ENCODE measurements at regions not wholly inside any gene's neighbourhood (a gene's known extent, or its start where the extent isn't known, plus 50 kb on each side); places are given as distances from the start of the nearest gene placed in this dataset.

DNA sequence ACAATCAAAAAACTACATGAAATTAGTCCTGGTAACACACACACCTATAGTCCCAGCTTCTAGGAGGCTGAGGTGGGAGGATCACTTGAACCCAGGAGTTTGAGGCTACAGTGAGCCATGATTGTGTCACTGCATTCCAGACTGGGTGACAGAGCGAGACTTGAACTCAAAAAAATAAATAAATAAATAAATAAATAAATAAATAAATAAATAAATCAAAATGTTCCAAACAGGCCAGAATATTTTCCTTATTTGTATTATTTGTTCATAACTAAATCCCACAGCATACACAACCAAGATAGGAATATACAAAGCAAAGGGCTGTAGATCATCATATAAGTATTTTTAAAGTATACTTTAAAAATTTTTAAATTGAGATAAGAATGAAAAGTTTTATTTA, 537.2 kb upstream of the CDH8 start:
- H3K27ac ChIP-seq (ENCODE audit: low read depth, low read length), result no peak overlapping the region
- no peak overlapping the region for H3K4me3 ChIP-seq (ENCODE audit: low read length)
- TF ChIP-seq EZH2phosphoT487 (IDR thresholded peaks at IDR 0.05; ENCODE audit: borderline replicate concordance, low read length), result no peak
- TF ChIP-seq, protein P1, sequence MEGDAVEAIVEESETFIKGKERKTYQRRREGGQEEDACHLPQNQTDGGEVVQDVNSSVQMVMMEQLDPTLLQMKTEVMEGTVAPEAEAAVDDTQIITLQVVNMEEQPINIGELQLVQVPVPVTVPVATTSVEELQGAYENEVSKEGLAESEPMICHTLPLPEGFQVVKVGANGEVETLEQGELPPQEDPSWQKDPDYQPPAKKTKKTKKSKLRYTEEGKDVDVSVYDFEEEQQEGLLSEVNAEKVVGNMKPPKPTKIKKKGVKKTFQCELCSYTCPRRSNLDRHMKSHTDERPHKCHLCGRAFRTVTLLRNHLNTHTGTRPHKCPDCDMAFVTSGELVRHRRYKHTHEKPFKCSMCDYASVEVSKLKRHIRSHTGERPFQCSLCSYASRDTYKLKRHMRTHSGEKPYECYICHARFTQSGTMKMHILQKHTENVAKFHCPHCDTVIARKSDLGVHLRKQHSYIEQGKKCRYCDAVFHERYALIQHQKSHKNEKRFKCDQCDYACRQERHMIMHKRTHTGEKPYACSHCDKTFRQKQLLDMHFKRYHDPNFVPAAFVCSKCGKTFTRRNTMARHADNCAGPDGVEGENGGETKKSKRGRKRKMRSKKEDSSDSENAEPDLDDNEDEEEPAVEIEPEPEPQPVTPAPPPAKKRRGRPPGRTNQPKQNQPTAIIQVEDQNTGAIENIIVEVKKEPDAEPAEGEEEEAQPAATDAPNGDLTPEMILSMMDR (IDR thresholded peaks at IDR 0.05; ENCODE audit: low read depth, low read length, poor library complexity, severe bottlenecking), result no peak
- no peaks in the 10 kb centered on the region for H4K20me1 ChIP-seq (ENCODE audit: control insufficient read depth, insufficient read depth, low read depth, low read length)
- H3K9me3 ChIP-seq (ENCODE audit: control insufficient read depth, insufficient read depth, low read length), result no peaks in the 10 kb centered on the region
- no peaks in the 10 kb centered on the region for H3K9me2 ChIP-seq (replicated peaks; ENCODE audit: control insufficient read depth, low read length)
- no peaks in the 10 kb centered on the region for H3K36me3 ChIP-seq (ENCODE audit: control insufficient read depth, low read length)
- no peaks in the 10 kb centered on the region for H3K79me2 ChIP-seq (ENCODE audit: control insufficient read depth, low read length)
- no peak overlapping the region for H3K4me2 ChIP-seq (ENCODE audit: low read length)
- H3F3A ChIP-seq (ENCODE audit: control insufficient read depth, insufficient read depth), result no peaks in the 10 kb centered on the region
- H3K27me3 ChIP-seq (ENCODE audit: control insufficient read depth, low read length), result no peaks in the 10 kb centered on the region
- H3K4me1 ChIP-seq (ENCODE audit: control insufficient read depth, low read length), result no peaks in the 10 kb centered on the region

DNA sequence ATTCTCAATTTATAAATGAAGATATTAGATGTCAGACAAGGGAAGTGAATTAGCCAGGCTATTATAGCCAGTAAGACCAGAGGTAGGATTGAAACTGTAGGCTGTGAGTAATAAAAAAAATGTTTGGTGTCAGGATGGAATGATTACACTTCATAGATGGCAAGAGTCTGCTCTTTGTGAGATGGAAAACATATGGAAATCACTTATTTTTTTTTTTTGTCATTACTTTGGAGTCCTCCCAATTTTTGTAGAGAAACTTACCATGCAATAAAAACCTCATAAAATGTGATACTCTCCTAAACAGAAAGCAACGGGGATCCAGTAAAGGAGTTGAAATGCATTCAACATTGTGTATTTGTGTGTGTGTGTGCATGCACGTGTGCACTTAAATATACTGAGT, 532.7 kb upstream of the CDH8 start:
- Histone ChIP-seq H3K4me2 (ENCODE audit: low read length) (no peak overlapping the region), H3K36me3 (ENCODE audit: control insufficient read depth, low read length) (no peaks in the 10 kb centered on the region), H3K4me3 (ENCODE audit: low read length) (no peak overlapping the region), H3F3A (ENCODE audit: control insufficient read depth, insufficient read depth) (no peaks in the 10 kb centered on the region), H3K27ac (ENCODE audit: low read depth, low read length) (no peak overlapping the region), H3K9me2 (replicated peaks; ENCODE audit: control insufficient read depth, low read length) (no peaks in the 10 kb centered on the region), H3K9me3 (ENCODE audit: control insufficient read depth, insufficient read depth, low read length) (no peaks in the 10 kb centered on the region), H3K79me2 (ENCODE audit: control insufficient read depth, low read length) (no peaks in the 10 kb centered on the region), H3K4me1 (ENCODE audit: control insufficient read depth, low read length) (no peaks in the 10 kb centered on the region), H4K20me1 (ENCODE audit: control insufficient read depth, insufficient read depth, low read depth, low read length) (no peaks in the 10 kb centered on the region), H3K27me3 (ENCODE audit: control insufficient read depth, low read length) (no peaks in the 10 kb centered on the region)
- TF ChIP-seq EZH2phosphoT487 (IDR thresholded peaks at IDR 0.05; ENCODE audit: borderline replicate concordance, low read length), result no peak
- TF ChIP-seq, protein P1 (IDR thresholded peaks at IDR 0.05; ENCODE audit: low read depth, low read length, poor library complexity, severe bottlenecking), result no peak

DNA sequence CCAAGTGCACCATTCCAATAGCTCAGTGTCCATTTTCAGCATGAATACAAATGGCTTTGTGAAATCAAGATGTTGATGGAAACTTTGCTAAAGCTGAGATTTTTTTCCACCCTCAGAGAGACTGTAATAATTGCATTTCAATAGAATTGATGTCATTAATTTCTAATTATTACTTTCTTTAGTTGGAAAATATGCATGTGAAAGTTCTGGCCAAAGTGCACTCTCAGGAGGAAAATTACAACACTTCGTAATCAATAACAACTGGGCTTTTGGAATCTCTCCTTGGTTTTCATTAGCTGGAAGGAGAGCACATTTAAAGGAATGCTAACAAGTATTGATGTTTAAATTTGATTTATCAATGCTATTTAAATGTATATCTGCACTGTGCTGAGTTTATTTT, 529.5 kb upstream of the CDH8 start:
- no peak overlapping the region for H3K4me3 ChIP-seq (ENCODE audit: low read length)
- no peaks in the 10 kb centered on the region for H3K9me3 ChIP-seq (ENCODE audit: control insufficient read depth, insufficient read depth, low read length)

More for the DNA sequence above, 529.5 kb upstream of the CDH8 start:
- Histone ChIP-seq H3K27me3 (ENCODE audit: control insufficient read depth, low read length) (no peaks in the 10 kb centered on the region), H4K20me1 (ENCODE audit: control insufficient read depth, insufficient read depth, low read depth, low read length) (no peaks in the 10 kb centered on the region), H3K4me1 (ENCODE audit: control insufficient read depth, low read length) (no peaks in the 10 kb centered on the region), H3K4me2 (ENCODE audit: low read length) (no peak overlapping the region), H3F3A (ENCODE audit: control insufficient read depth, insufficient read depth) (no peaks in the 10 kb centered on the region), H3K27ac (ENCODE audit: low read depth, low read length) (no peak overlapping the region), H3K36me3 (ENCODE audit: control insufficient read depth, low read length) (no peaks in the 10 kb centered on the region), H3K79me2 (ENCODE audit: control insufficient read depth, low read length) (no peaks in the 10 kb centered on the region), H3K9me2 (replicated peaks; ENCODE audit: control insufficient read depth, low read length) (no peaks in the 10 kb centered on the region)
- TF ChIP-seq, protein P1 (IDR thresholded peaks at IDR 0.05; ENCODE audit: low read depth, low read length, poor library complexity, severe bottlenecking), result no peak
- no peak for TF ChIP-seq EZH2phosphoT487 (IDR thresholded peaks at IDR 0.05; ENCODE audit: borderline replicate concordance, low read length)

Measured in DOHH2 (cell line).